ENCODE measurements at regions not wholly inside any gene's neighbourhood (a gene's known extent, or its start where the extent isn't known, plus 50 kb on each side); places are given as distances from the start of the nearest gene placed in this dataset.

DNA sequence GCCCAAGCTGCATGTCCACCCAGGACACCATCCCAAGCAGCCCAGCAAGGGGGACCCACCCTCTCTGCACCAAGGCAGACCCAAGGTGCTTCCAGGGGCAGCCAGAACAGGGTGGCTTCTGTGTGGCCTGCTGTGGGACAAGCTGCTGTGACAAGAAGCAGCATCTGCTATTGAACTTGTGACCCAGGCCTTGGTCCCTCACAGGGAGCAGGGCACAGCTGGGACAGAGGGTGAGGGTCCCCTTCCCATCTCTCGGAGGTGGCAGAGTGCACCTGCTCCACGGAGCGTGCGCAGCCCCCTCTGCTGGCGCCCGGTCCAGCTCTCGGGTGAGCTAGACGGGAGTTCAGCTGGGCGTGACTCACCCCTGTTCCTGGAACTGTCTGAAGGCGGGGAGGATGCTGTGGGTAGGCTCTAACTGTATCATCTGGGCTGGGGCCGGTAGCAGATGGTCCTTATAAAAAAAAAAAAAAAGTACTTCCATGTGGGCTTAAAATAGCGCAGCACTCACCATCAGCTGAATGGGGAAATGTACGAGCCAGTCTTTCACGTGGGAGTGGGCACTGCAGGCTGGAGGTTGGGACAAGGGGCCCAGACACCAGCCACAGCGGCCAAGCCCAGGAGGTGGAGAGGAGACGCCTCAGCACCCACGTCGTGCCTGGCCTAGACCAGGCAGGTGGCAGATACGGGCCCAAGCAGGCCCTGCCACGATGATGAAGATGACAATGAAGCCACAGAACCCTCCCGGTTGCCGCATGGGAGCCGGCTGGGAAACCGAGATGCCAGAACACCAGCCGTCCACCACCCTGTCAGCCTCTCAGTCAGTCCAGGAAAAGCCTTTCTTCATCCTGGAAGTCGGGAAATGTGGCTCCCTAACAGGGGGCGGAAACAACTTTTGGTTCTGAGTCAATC lies 136.8 kb upstream of the ID2 start:
- Mint-ChIP-seq H3K36me3 (peaks cover 7% of the 10 kb centered on the region in 2 donors), H3K4me3 (peak overlapping the region; percentile 47 to 65), H3K27ac (peak overlapping the region; percentile 98 to 100 (median 99)), H3K9me3 (no peaks in the 10 kb centered on the region), H3K27me3 (ENCODE audit: low read depth in 3 of 3) (peaks cover 2 to 4% (median 2%) of the 10 kb centered on the region in 3 donors), H3K4me1 (peaks cover 77% of the 10 kb centered on the region)
- no peaks in the 10 kb centered on the region for H4K20me1 ChIP-seq (ENCODE audit: insufficient read depth, low read length)
- H3K4me2 ChIP-seq (replicated peaks; ENCODE audit: extremely low read depth, low read length, poor library complexity, severe bottlenecking): peak overlapping the region; percentile 35
- intact Hi-C loops (cut with micrococcal nuclease): loop anchor here (1.0 to 10.0 kb wide), 4 partner anchors 37 to 310 kb away; partner anchors contain the start of gene ID2 (in 2 of the 2)
- DNase-seq: peak; percentile 95 to 98 (median 96)
- TF ChIP-seq CTCF (IDR thresholded peaks at IDR 0.05): peak; percentile 70
- no peaks in the 10 kb centered on the region for H3K9me3 ChIP-seq (replicated peaks in 1 of 2; ENCODE audit: control insufficient read depth in 1 of 2, insufficient read depth in 1 of 2, low read length in 2 of 2)
- H3K27ac ChIP-seq (ENCODE audit: low read depth in 1 of 2, low read length in 2 of 2): peak overlapping the region; percentile 93 to 98
- peak overlapping the region; percentile 78 for H3K9ac ChIP-seq (ENCODE audit: insufficient read depth, low read length, poor library complexity, severe bottlenecking)
- H3K4me3 ChIP-seq (replicated peaks in 1 of 3; ENCODE audit: low read depth in 2 of 3, low read length in 3 of 3): peak overlapping the region in 1 of 3 experiments; percentile 33
- WGBS (ENCODE audit: insufficient coverage): 1% methylated on average over 24 of the region's 27 CpGs
- H3K27me3 ChIP-seq (ENCODE audit: control insufficient read depth in 2 of 2, insufficient read depth in 2 of 2, low read length in 2 of 2): no peaks in the 10 kb centered on the region
- H3K4me1 ChIP-seq (ENCODE audit: control insufficient read depth in 1 of 2, insufficient read depth in 2 of 2, low read length in 2 of 2): peaks cover 68 to 79% of the 10 kb centered on the region in 2 donors
- no peaks in the 10 kb centered on the region for H3K36me3 ChIP-seq (replicated peaks in 1 of 2; ENCODE audit: control insufficient read depth in 1 of 2, insufficient read depth in 2 of 2, low read length in 2 of 2)
- no peak overlapping the region for H2AFZ ChIP-seq (ENCODE audit: insufficient read depth, low read depth, low read length, poor library complexity, severe bottlenecking)
- H3K79me2 ChIP-seq (ENCODE audit: insufficient read depth, low read length): no peaks in the 10 kb centered on the region

DNA sequence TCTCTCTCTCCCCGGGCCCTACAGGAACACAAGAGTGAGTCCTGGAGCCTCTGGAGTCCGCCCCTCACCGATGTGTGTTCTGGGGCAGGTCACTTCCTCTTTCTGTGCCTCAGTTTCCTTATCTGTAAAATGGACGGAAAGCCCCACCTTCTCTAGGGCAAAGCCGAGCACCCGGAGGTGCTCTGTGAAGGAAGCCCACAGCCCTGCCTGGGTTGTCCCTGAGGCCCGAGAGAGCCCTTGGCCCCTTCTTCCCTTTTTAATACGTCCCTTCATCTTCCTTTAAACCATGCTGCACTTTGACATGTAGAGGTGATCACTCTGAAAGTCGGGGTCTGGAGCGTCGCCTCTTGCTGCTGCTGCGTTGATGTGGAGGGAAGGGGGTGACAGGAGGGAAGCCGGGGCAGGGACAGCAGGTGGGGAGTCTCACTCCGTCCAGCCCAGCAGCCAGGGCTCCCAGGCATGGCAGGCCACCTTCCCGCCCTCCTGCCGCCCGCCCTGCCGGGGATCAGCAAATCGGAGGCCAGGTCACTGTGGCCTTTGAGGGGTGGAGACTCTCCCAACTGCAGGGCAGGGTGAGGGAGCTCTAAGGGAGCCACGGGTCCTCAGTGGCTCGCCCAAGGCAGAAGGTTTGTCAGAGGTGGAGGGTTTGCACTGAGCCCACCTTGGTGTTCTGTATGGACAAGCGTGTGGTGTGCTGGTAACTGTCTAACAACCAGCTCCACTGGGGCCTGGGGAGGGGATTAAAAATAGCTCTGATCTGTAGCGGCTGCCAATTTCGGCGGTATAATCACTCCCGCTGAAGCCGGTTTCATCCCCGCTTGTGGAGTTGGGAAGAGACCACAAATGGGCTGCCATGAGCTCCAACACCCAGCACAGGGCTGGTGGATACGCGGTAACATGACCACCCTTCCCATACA lies 135.9 kb upstream of the ID2 start:
- no peak for TF ChIP-seq CTCF (IDR thresholded peaks at IDR 0.05)
- Histone ChIP-seq H3K27me3 (ENCODE audit: control insufficient read depth in 2 of 2, insufficient read depth in 2 of 2, low read length in 2 of 2) (no peaks in the 10 kb centered on the region), H3K9ac (ENCODE audit: insufficient read depth, low read length, poor library complexity, severe bottlenecking) (peak overlapping the region; percentile 48), H3K9me3 (replicated peaks in 1 of 2; ENCODE audit: control insufficient read depth in 1 of 2, insufficient read depth in 1 of 2, low read length in 2 of 2) (no peaks in the 10 kb centered on the region), H3K36me3 (replicated peaks in 1 of 2; ENCODE audit: control insufficient read depth in 1 of 2, insufficient read depth in 2 of 2, low read length in 2 of 2) (no peaks in the 10 kb centered on the region), H3K27ac (ENCODE audit: low read depth in 1 of 2, low read length in 2 of 2) (peak overlapping the region; percentile 93 to 98), H3K79me2 (ENCODE audit: insufficient read depth, low read length) (no peaks in the 10 kb centered on the region), H4K20me1 (ENCODE audit: insufficient read depth, low read length) (no peaks in the 10 kb centered on the region), H2AFZ (ENCODE audit: insufficient read depth, low read depth, low read length, poor library complexity, severe bottlenecking) (no peak overlapping the region), H3K4me3 (replicated peaks in 1 of 3; ENCODE audit: low read depth in 2 of 3, low read length in 3 of 3) (no peak overlapping the region), H3K4me1 (ENCODE audit: control insufficient read depth in 1 of 2, insufficient read depth in 2 of 2, low read length in 2 of 2) (peaks cover 59 to 70% of the 10 kb centered on the region in 2 donors), H3K4me2 (replicated peaks; ENCODE audit: extremely low read depth, low read length, poor library complexity, severe bottlenecking) (peak overlapping the region; percentile 14)
- Mint-ChIP-seq H3K27ac (peak overlapping the region; percentile 98 to 100 (median 99)), H3K27me3 (ENCODE audit: low read depth in 3 of 3) (peaks cover 2 to 4% (median 3%) of the 10 kb centered on the region in 3 donors), H3K4me3 (peak overlapping the region; percentile 31 to 51), H3K4me1 (peaks cover 70% of the 10 kb centered on the region), H3K36me3 (peaks cover 7% of the 10 kb centered on the region in 2 donors), H3K9me3 (no peaks in the 10 kb centered on the region)
- peak in 2 of 3 donors; percentile 46 to 69 for DNase-seq
- 82% methylated on average over 11 of the region's 30 CpGs for WGBS (ENCODE audit: insufficient coverage)
- intact Hi-C loops (cut with micrococcal nuclease): loop anchor here (1.0 to 10.0 kb wide), 4 partner anchors 36 to 311 kb away; partner anchors contain the start of gene ID2 (in 1 of the 2)

All from CD14-positive monocyte (primary cell).